Panc1 (cell line): ENCODE measurements at regions not wholly inside any gene's neighbourhood (a gene's known extent, or its start where the extent isn't known, plus 50 kb on each side); places are given as distances from the start of the nearest gene placed in this dataset.
"Not testable (repeated sequence)": the region's sequence is repeated elsewhere in the genome, so short reads cannot be mapped to it uniquely, and the experiment has no call there.

Experiments
- ATAC-seq: fragments of 200-7000 bp; cut with Tn5 transposase; 2 replicates; pipeline ENCODE4 v1.9.1; 2020; ENCODE audit warnings: mild to moderate bottlenecking, moderate library complexity
- BruUV-seq: library from RNA; stranded (reverse); fragments of 400-500 nt; replicated peaks from 2 replicates; lab custom pipeline; 2021; lab: Mats Ljungman, UMichigan
- CTCF ChIA-PET: fragments of 300-600 bp; sonication (Branson Sonifier 250); formaldehyde crosslinking; loops from one replicate; lab custom pipeline; 2022; ENCODE audit warnings: antibody characterized with exemption; lab: Charles Lee
- POLR2A ChIA-PET: fragments of 300-600 bp; sonication (Branson Sonifier 250); formaldehyde crosslinking; loops from one replicate; lab custom pipeline; 2022; ENCODE audit warnings: antibody characterized with exemption; lab: Charles Lee
- DNase-seq: peaks from one replicate; pipeline ENCODE4 v3.0.0-alpha.2; 2010; ENCODE audit warnings: low read depth, low spot score
- H3K27ac ChIP-seq: 2 replicates; pipeline ENCODE4 v1.5.1; 2011; ENCODE audit warnings: mild to moderate bottlenecking, low read length, inconsistent platforms
- H3K27me3 ChIP-seq: fragments of 200-500 bp; sonication (Bioruptor generic); 2 replicates; pipeline ENCODE4 v1.6.0; 2014; ENCODE audit warnings: low read length, inconsistent platforms; ENCODE audit not compliant: control insufficient read depth, insufficient read depth
- H3K36me3 ChIP-seq: fragments of 200-500 bp; sonication (Bioruptor generic); 2 replicates; pipeline ENCODE4 v1.5.1; 2014; ENCODE audit warnings: inconsistent platforms, mild to moderate bottlenecking, low read length, moderate library complexity; ENCODE audit not compliant: control insufficient read depth, insufficient read depth
- H3K4me1 ChIP-seq: 2 replicates; pipeline ENCODE4 v1.5.1; 2011; ENCODE audit warnings: inconsistent platforms, mild to moderate bottlenecking, low read length, moderate library complexity; ENCODE audit not compliant: control insufficient read depth, insufficient read depth
- H3K4me3 ChIP-seq, 2 experiments: 2 replicates each; pipeline ENCODE4 v1.5.1; 2011 to 2012; ENCODE audit warnings: low read depth in 2 of 2, low read length in 2 of 2, mild to moderate bottlenecking in 2 of 2, inconsistent platforms in 1 of 2, moderate library complexity in 1 of 2
- H3K9me3 ChIP-seq: fragments of 200-500 bp; sonication (Bioruptor generic); 2 replicates; pipeline ENCODE4 v1.5.1; 2014; ENCODE audit warnings: low read depth, mild to moderate bottlenecking, inconsistent platforms, low read length, moderate library complexity; ENCODE audit not compliant: control insufficient read depth, insufficient read depth
- CTCF ChIP-seq: fragments of 450-650 bp; IDR thresholded peaks from 2 replicates; pipeline ENCODE4 v1.5.1; 2017; ENCODE audit warnings: mild to moderate bottlenecking
- POLR2AphosphoS5 ChIP-seq: IDR thresholded peaks from 2 replicates; pipeline ENCODE4 v1.6.1; 2012; ENCODE audit warnings: mild to moderate bottlenecking, low read depth, low read length, moderate library complexity
- REST ChIP-seq, 2 experiments: IDR thresholded peaks; 2 replicates each; pipeline ENCODE4 v1.6.1; 2011 to 2012; ENCODE audit warnings: low read depth in 2 of 2, control low read depth in 1 of 2, low read length in 1 of 2, mild to moderate bottlenecking in 1 of 2, moderate library complexity in 1 of 2; ENCODE audit not compliant: insufficient read depth in 1 of 2
- SIN3A ChIP-seq: IDR thresholded peaks from 2 replicates; pipeline ENCODE4 v1.6.1; 2012; ENCODE audit warnings: low read depth, mild to moderate bottlenecking, low read length, moderate library complexity, borderline replicate concordance; ENCODE audit not compliant: insufficient read depth
- TCF7L2 ChIP-seq: IDR thresholded peaks from 2 replicates; pipeline ENCODE4 v1.6.1; 2011; ENCODE audit warnings: mild to moderate bottlenecking, low read depth, low read length, inconsistent platforms
- in situ Hi-C: cut with HindIII; loops from 2 replicates; pipeline ENCODE4 v1.10.0; 2016; ENCODE audit warnings: low sequenced_read_pairs, low pct_unique_long_range_greater_than_20kb
- intact Hi-C: fragments of 100-400 bp; cut with micrococcal nuclease; formaldehyde crosslinking; loops from one replicate; pipeline ENCODE4 v1.10.0; 2022; ENCODE audit not compliant: unreplicated experiment

- BruUV-seq = no TSS peak
- POLR2A ChIA-PET = no interaction called here
- ATAC-seq (no peak), DNase-seq (no peak)
- CTCF ChIA-PET = no interaction called here
- H3K4me3 ChIP-seq = no peak overlapping the region
- in situ Hi-C loops (no loop called here), intact Hi-C loops (no loop called here)
- no peaks in the 10 kb centered on the region for H3K36me3 ChIP-seq
- H3K27ac ChIP-seq = no peak overlapping the region
- H3K4me1 ChIP-seq = no peaks in the 10 kb centered on the region
- no peak for TF ChIP-seq SIN3A
- no peak for TF ChIP-seq POLR2AphosphoS5
- no peak for TF ChIP-seq TCF7L2
- no peak for TF ChIP-seq CTCF
- TF ChIP-seq REST (IDR thresholded peaks at IDR 0.05; ENCODE audit: insufficient read depth in 1 of 2, low read depth in 2 of 2, low read length in 1 of 2) = no peak
- peaks cover 6% of the 10 kb centered on the region; the same call in 1 of the 2 replicates for H3K27me3 ChIP-seq
- H3K9me3 ChIP-seq = no peaks in the 10 kb centered on the region
Measured at GRCh38 chr2:239866350-239866749, 158.8 kb downstream of the NDUFA10 start.

GRCh38 chr2:239865856-239866255, 159.3 kb downstream of the NDUFA10 start:
- H3K36me3 ChIP-seq, POLR2A ChIA-PET, H3K4me3 ChIP-seq, H3K4me1 ChIP-seq, ATAC-seq, H3K27ac ChIP-seq, DNase-seq, H3K9me3 ChIP-seq, intact Hi-C loops, CTCF ChIA-PET, BruUV-seq, in situ Hi-C loops: not testable (repeated sequence)
- peaks cover 11% of the 10 kb centered on the region for H3K27me3 ChIP-seq

- no peak for DNase-seq
- no peak overlapping the region for H3K27ac ChIP-seq
- H3K27me3 ChIP-seq = peaks cover 14% of the 10 kb centered on the region
- no peaks in the 10 kb centered on the region for H3K4me1 ChIP-seq
- no TSS peak for BruUV-seq
- intact Hi-C loops = no loop called here
- H3K4me3 ChIP-seq = no peak overlapping the region
- in situ Hi-C loops = no loop called here
- no peaks in the 10 kb centered on the region for H3K36me3 ChIP-seq
- no peaks in the 10 kb centered on the region for H3K9me3 ChIP-seq
- no peak for ATAC-seq
- ChIA-PET CTCF (no interaction called here), POLR2A (no interaction called here)
- TF ChIP-seq POLR2AphosphoS5 (no peak), REST (IDR thresholded peaks at IDR 0.05; ENCODE audit: insufficient read depth in 1 of 2, low read depth in 2 of 2, low read length in 1 of 2) (no peak), CTCF (no peak), TCF7L2 (no peak), SIN3A (no peak)
Measured at GRCh38 chr2:239865059-239865639, 160.0 kb downstream of the NDUFA10 start.
